HCT116 (cell line): ENCODE measurements at regions not wholly inside any gene's neighbourhood (a gene's known extent, or its start where the extent isn't known, plus 50 kb on each side); places are given as distances from the start of the nearest gene placed in this dataset.

ENCODE experiments used
- ATAC-seq: fragments of 200-7000 bp; cut with Tn5 transposase; 2 replicates; pipeline ENCODE4 v1.9.1; 2020; ENCODE audit warnings: mild to moderate bottlenecking, moderate library complexity
- BruUV-seq: library from RNA; stranded (reverse); fragments of 400-500 nt; replicated peaks from 2 replicates; lab custom pipeline; 2021; lab: Mats Ljungman, UMichigan
- CTCF ChIA-PET: fragments of 300-600 bp; sonication (Branson Sonifier 250); formaldehyde crosslinking; loops from one replicate; lab custom pipeline; 2021; ENCODE audit warnings: antibody characterized with exemption; lab: Charles Lee
- POLR2A ChIA-PET: fragments of 300-600, 350-600 bp; sonication (Branson Sonifier 250); formaldehyde crosslinking; loops from one replicate; lab custom pipeline; 2021; ENCODE audit warnings: antibody characterized with exemption; lab: Charles Lee
- RAD21 ChIA-PET, 2 experiments: fragments of 300-600 bp; sonication (Branson Sonifier 250); formaldehyde crosslinking; loops; one replicate each; lab custom pipeline; 2023; ENCODE audit warnings: low total read pairs in 2 of 2; ENCODE audit not compliant: uncharacterized antibody in 2 of 2, unreplicated experiment in 2 of 2, low non-redundant PET in 1 of 2; lab: Charles Lee
- DNase-seq: peaks from one replicate; pipeline ENCODE4 v3.0.0-alpha.2; 2010; ENCODE audit warnings: low read depth, low spot score
- H2AFZ ChIP-seq: fragments of 200-600 bp; shearing (Covaris generic), sonication (generic); 2 replicates; pipeline ENCODE4 v1.6.1; 2017; ENCODE audit warnings: low read depth, mixed run types, mixed read lengths, antibody characterized with exemption, low read length; ENCODE audit not compliant: poor library complexity, severe bottlenecking
- H3K27ac ChIP-seq: 2 replicates; pipeline ENCODE4 v1.5.1; 2012; ENCODE audit warnings: low read depth, low read length
- H3K27me3 ChIP-seq: fragments of 200-600 bp; sonication (generic); 2 replicates; pipeline ENCODE4 v1.6.1; 2016; ENCODE audit warnings: mixed run types, low read length, mixed read lengths; ENCODE audit not compliant: insufficient read depth
- H3K36me3 ChIP-seq, 2 experiments: fragments of 200-500 bp in 1 of 2; fragments of 200-600 bp in 1 of 2; sonication (Bioruptor generic) in 1 of 2; sonication (generic) in 1 of 2; 2 replicates each; pipeline versions ENCODE4 v1.5.1 to v1.6.1; 2014 to 2016; ENCODE audit warnings: low read length in 2 of 2, inconsistent platforms in 1 of 2, mixed read lengths in 1 of 2, mixed run types in 1 of 2; ENCODE audit not compliant: insufficient read depth in 2 of 2, control insufficient read depth in 1 of 2
- H3K4me1 ChIP-seq, 2 experiments: fragments of 200-600 bp in 1 of 2; sonication (generic) in 1 of 2; 2 replicates each; pipeline versions ENCODE4 v1.5.1 to v1.6.1; 2012 to 2017; ENCODE audit warnings: low read length in 2 of 2, inconsistent platforms in 1 of 2, mild to moderate bottlenecking in 1 of 2, mixed read lengths in 1 of 2, mixed run types in 1 of 2, moderate library complexity in 1 of 2; ENCODE audit not compliant: insufficient read depth in 2 of 2, control insufficient read depth in 1 of 2
- H3K4me2 ChIP-seq: fragments of 200-600 bp; sonication (generic); 2 replicates; pipeline ENCODE4 v1.6.1; 2017; ENCODE audit warnings: mixed run types, low read length, mixed read lengths
- H3K4me3 ChIP-seq, 2 experiments: fragments of 200-600 bp in 1 of 2; sonication (generic) in 1 of 2; replicated peaks in 1 of 2; 2 replicates each; pipeline ENCODE4 v1.5.1; 2011 to 2016; ENCODE audit warnings: low read length in 2 of 2, control low read depth in 1 of 2, low read depth in 1 of 2, mild to moderate bottlenecking in 1 of 2, mixed read lengths in 1 of 2, mixed run types in 1 of 2
- H3K79me2 ChIP-seq: fragments of 200-600 bp; sonication (generic); 2 replicates; pipeline ENCODE4 v1.6.1; 2017; ENCODE audit warnings: mild to moderate bottlenecking, mixed run types, low read length, moderate library complexity, mixed read lengths; ENCODE audit not compliant: insufficient read depth
- H3K9ac ChIP-seq: fragments of 200-600 bp; sonication (generic); 2 replicates; pipeline ENCODE4 v1.6.1; 2016; ENCODE audit warnings: low read length, mixed read lengths
- H3K9me2 ChIP-seq: fragments of 200-600 bp; sonication (generic), shearing (Covaris generic); 2 replicates; pipeline ENCODE4 v1.6.1; 2017; ENCODE audit warnings: mixed run types, mild to moderate bottlenecking, moderate library complexity; ENCODE audit not compliant: insufficient read depth
- H3K9me3 ChIP-seq, 2 experiments: fragments of 200-500 bp in 1 of 2; fragments of 200-600 bp in 1 of 2; sonication (Bioruptor generic) in 1 of 2; sonication (generic) in 1 of 2; 2 replicates each; pipeline ENCODE4 v1.6.1; 2014 to 2017; ENCODE audit warnings: low read length in 2 of 2, mixed read lengths in 2 of 2, inconsistent platforms in 1 of 2, low read depth in 1 of 2, mild to moderate bottlenecking in 1 of 2, mixed run types in 1 of 2, moderate library complexity in 1 of 2; ENCODE audit not compliant: control insufficient read depth in 1 of 2, insufficient read depth in 1 of 2
- H4K20me1 ChIP-seq: fragments of 200-600 bp; sonication (generic), shearing (Covaris generic); 2 replicates; pipeline ENCODE4 v1.6.1; 2017; ENCODE audit warnings: mixed run types, mild to moderate bottlenecking, moderate library complexity; ENCODE audit not compliant: insufficient read depth
- CBX3 ChIP-seq: IDR thresholded peaks from 2 replicates; pipeline ENCODE4 v1.6.1; 2012; ENCODE audit warnings: low read depth
- CEBPB ChIP-seq: IDR thresholded peaks from 2 replicates; pipeline ENCODE4 v1.6.1; 2012; ENCODE audit warnings: low read depth
- CTCF ChIP-seq, 3 experiments: fragments of 200-600 bp in 1 of 3; sonication (generic) in 1 of 3; IDR thresholded peaks in 2 of 3; conservative IDR thresholded peaks in 1 of 3; 2 replicates each; pipeline ENCODE4 v1.5.1; 2012 to 2017; ENCODE audit warnings: low read depth in 2 of 3, low read length in 2 of 3, antibody characterized with exemption in 1 of 3, borderline replicate concordance in 1 of 3, control low read depth in 1 of 3, mild to moderate bottlenecking in 1 of 3, mixed read lengths in 1 of 3, mixed run types in 1 of 3, moderate library complexity in 1 of 3; ENCODE audit not compliant: insufficient read depth in 1 of 3
- EZH2phosphoT487 ChIP-seq: fragments of 200-600 bp; IDR thresholded peaks from 2 replicates; pipeline ENCODE4 v1.6.1; 2018; ENCODE audit warnings: antibody characterized with exemption, borderline replicate concordance
- FOSL1 ChIP-seq: IDR thresholded peaks from 2 replicates; pipeline ENCODE4 v1.6.1; 2012; ENCODE audit warnings: low read depth
- MAX ChIP-seq: IDR thresholded peaks from 2 replicates; pipeline ENCODE4 v1.6.1; 2012
- POLR2A ChIP-seq: IDR thresholded peaks from 2 replicates; pipeline ENCODE4 v1.7.0; 2011; ENCODE audit warnings: borderline replicate concordance; ENCODE audit not compliant: insufficient read depth, insufficient read length; ENCODE audit errors: extremely low read depth
- POLR2AphosphoS5 ChIP-seq: IDR thresholded peaks from 2 replicates; pipeline ENCODE4 v1.6.1; 2011; ENCODE audit warnings: mild to moderate bottlenecking, low read depth, low read length, moderate library complexity
- SIN3A ChIP-seq: IDR thresholded peaks from 2 replicates; pipeline ENCODE4 v1.6.1; 2012; ENCODE audit warnings: low read depth
- TCF7L2 ChIP-seq: IDR thresholded peaks from 2 replicates; pipeline ENCODE4 v1.7.0; 2011; ENCODE audit warnings: borderline replicate concordance, inconsistent platforms; ENCODE audit not compliant: insufficient read depth, insufficient read length; ENCODE audit errors: extremely low read depth
- YY1 ChIP-seq: IDR thresholded peaks from 2 replicates; pipeline ENCODE4 v1.6.1; 2011; ENCODE audit warnings: low read length, low read depth, moderate library complexity, mild to moderate bottlenecking; ENCODE audit not compliant: insufficient replicate concordance; ENCODE audit errors: extremely low read depth
- intact Hi-C: fragments of 100-400 bp; cut with micrococcal nuclease; formaldehyde crosslinking; loops from 2 replicates; pipeline ENCODE4 v1.10.0; 2022

- TF ChIP-seq POLR2A (no peak), CBX3 (no peak), POLR2AphosphoS5 (no peak), MAX (no peak), FOSL1 (no peak), YY1 (no peak), SIN3A (no peak), TCF7L2 (no peak), CTCF (IDR thresholded peaks at IDR 0.05 in 2 of 3, conservative IDR thresholded peaks at IDR 0.05 in 1 of 3; ENCODE audit: borderline replicate concordance in 1 of 3, insufficient read depth in 1 of 3, low read depth in 2 of 3, low read length in 2 of 3) (no peak), CEBPB (no peak), EZH2phosphoT487 (no peak)
- H3K4me1 ChIP-seq: peaks cover 16 to 55% of the 10 kb centered on the region in 2 experiments
- intact Hi-C loops: no loop called here
- H3K9ac ChIP-seq: no peak overlapping the region
- no peak for DNase-seq
- no peak overlapping the region for H3K4me3 ChIP-seq
- H3K36me3 ChIP-seq: no peaks in the 10 kb centered on the region
- H3K9me3 ChIP-seq: no peaks in the 10 kb centered on the region
- BruUV-seq: no TSS peak
- no peaks in the 10 kb centered on the region for H4K20me1 ChIP-seq
- POLR2A ChIA-PET: no interaction called here
- RAD21 ChIA-PET: interaction anchor here in 1 of 2 experiments (0.6 kb wide), 1 partner anchor 378 kb away, joined by 8 read pairs; no protein-coding TSS in a partner anchor
- CTCF ChIA-PET: no interaction called here
- ATAC-seq: no peak
- no peaks in the 10 kb centered on the region for H3K79me2 ChIP-seq
- H3K27ac ChIP-seq: no peak overlapping the region
- H3K9me2 ChIP-seq: no peaks in the 10 kb centered on the region
- H3K27me3 ChIP-seq: no peaks in the 10 kb centered on the region
- H2AFZ ChIP-seq: no peak overlapping the region
- H3K4me2 ChIP-seq: no peak overlapping the region
Observed at GRCh38 chr2:234673501-234673900, 176.6 kb upstream of the ARL4C start.
